A673 (cell line): ENCODE measurements at regions not wholly inside any gene's neighbourhood (a gene's known extent, or its start where the extent isn't known, plus 50 kb on each side); places are given as distances from the start of the nearest gene placed in this dataset.

ENCODE experiments used
- EZH2 ChIP-seq: fragments of 200-600 bp; sonication (generic); IDR thresholded peaks from 2 replicates; pipeline ENCODE4 v1.6.1; 2017; ENCODE audit warnings: borderline replicate concordance, low read depth, mild to moderate bottlenecking, mixed read lengths, antibody characterized with exemption, low read length; ENCODE audit not compliant: poor library complexity, severe bottlenecking
- TF ChIP-seq, protein P1 (sequence below): fragments of 300-800, 200-600 bp; sonication (generic); conservative IDR thresholded peaks from 2 replicates; pipeline ENCODE4 v1.5.1; 2017; ENCODE audit warnings: low read depth, mild to moderate bottlenecking, antibody characterized with exemption, low read length, moderate library complexity, mixed read lengths

DNA sequence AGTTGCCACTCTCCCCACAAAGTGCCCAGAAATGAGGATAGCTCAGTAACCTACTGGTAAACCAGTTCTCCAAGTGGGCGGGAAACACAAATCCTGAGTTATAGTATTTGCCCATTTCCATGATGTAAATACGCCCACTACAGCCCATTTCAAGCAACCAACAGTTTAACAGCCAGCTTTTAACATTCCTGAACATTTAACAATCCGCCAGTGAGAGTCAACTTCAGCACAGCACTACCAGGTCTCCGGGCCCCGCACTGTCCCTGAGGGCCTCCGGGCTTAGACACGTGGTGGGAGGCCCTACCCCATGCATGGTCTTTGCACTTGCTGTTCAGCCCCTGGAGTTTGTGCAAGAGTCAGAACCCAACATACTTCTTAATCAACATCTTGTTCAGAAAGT lies 132.0 kb upstream of the CTTNBP2NL start:
- no peak for TF ChIP-seq EZH2
- TF ChIP-seq, protein P1, sequence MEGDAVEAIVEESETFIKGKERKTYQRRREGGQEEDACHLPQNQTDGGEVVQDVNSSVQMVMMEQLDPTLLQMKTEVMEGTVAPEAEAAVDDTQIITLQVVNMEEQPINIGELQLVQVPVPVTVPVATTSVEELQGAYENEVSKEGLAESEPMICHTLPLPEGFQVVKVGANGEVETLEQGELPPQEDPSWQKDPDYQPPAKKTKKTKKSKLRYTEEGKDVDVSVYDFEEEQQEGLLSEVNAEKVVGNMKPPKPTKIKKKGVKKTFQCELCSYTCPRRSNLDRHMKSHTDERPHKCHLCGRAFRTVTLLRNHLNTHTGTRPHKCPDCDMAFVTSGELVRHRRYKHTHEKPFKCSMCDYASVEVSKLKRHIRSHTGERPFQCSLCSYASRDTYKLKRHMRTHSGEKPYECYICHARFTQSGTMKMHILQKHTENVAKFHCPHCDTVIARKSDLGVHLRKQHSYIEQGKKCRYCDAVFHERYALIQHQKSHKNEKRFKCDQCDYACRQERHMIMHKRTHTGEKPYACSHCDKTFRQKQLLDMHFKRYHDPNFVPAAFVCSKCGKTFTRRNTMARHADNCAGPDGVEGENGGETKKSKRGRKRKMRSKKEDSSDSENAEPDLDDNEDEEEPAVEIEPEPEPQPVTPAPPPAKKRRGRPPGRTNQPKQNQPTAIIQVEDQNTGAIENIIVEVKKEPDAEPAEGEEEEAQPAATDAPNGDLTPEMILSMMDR: no peak
